GM23248 (cell line): ENCODE measurements at regions not wholly inside any gene's neighbourhood (a gene's known extent, or its start where the extent isn't known, plus 50 kb on each side); places are given as distances from the start of the nearest gene placed in this dataset.

Experiments
- EZH2 ChIP-seq: fragments of 200-600 bp; sonication (generic); IDR thresholded peaks from 2 replicates; pipeline ENCODE4 v1.6.1; 2018; ENCODE audit warnings: antibody characterized with exemption, mild to moderate bottlenecking; ENCODE audit not compliant: insufficient read depth, poor library complexity, severe bottlenecking
- EZH2phosphoT487 ChIP-seq: fragments of 200-600 bp; sonication (generic); IDR thresholded peaks from 2 replicates; pipeline ENCODE4 v1.6.1; 2018; ENCODE audit warnings: antibody characterized with exemption, moderate library complexity, mild to moderate bottlenecking, low read depth; ENCODE audit not compliant: insufficient read depth

- TF ChIP-seq EZH2 (no peak), EZH2phosphoT487 (no peak)
These were observed 89.9 kb downstream of the SOX11 start for GRCh38 chr2:5782103-5782502.
